DOHH2 (cell line): ENCODE measurements at regions not wholly inside any gene's neighbourhood (a gene's known extent, or its start where the extent isn't known, plus 50 kb on each side); places are given as distances from the start of the nearest gene placed in this dataset.

Experiments
- CTCF ChIP-seq: fragments of 200-600 bp; sonication (generic); IDR thresholded peaks from one replicate; pipeline ENCODE4 v1.5.1; 2014; ENCODE audit warnings: antibody characterized with exemption, mild to moderate bottlenecking, low read depth, low read length; ENCODE audit not compliant: poor library complexity, severe bottlenecking
- EZH2phosphoT487 ChIP-seq: fragments of 200-600 bp; sonication (generic); IDR thresholded peaks from 2 replicates; pipeline ENCODE4 v1.6.1; 2017; ENCODE audit warnings: borderline replicate concordance, mild to moderate bottlenecking, antibody characterized with exemption, low read length, moderate library complexity, mixed read lengths

GRCh38 chr2:9153643-9153980 is 53.0 kb upstream of the ASAP2 start:
- no peak for TF ChIP-seq CTCF
- no peak for TF ChIP-seq EZH2phosphoT487
